ENCODE measurements at regions not wholly inside any gene's neighbourhood (a gene's known extent, or its start where the extent isn't known, plus 50 kb on each side); places are given as distances from the start of the nearest gene placed in this dataset.
"Not testable (repeated sequence)": the region's sequence is repeated elsewhere in the genome, so short reads cannot be mapped to it uniquely, and the experiment has no call there.

- DNase-seq (ENCODE audit: low spot score), result no peak
These were observed 276.0 kb downstream of the ADGRD1 start for GRCh38 chr12:131229426-131230339.

DNA sequence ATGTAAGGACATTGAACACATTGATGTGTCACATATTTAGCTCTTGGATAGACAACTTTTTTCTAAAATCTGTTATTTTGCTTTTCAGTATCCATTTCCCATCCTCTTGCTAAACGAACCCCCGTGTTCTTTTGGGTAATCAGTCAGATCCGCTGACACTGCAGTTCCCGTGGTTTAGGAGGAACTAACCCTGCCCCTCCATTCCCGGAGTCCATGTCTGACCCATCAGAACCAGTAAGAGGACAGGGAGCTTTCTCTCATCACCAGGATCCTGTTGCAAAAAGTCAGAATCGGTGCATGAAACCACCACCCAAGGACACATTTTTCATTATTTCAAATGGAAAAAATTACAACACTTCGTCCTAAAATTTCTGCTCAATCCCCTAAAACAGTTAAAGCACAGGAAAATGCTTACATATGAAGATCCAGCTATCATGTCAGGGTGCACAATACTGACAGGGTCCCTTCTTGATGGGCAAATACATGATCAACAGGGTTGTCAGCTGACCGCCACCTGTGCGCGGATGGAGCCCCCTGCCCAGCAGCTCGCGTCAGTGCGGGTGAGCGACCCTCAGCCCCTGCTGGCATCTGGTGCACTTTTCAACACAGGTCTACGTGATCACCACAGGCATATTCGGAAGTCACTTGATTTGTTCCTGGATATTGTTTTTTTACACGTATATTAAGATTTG is 276.8 kb downstream of the ADGRD1 start:
- DNase-seq (ENCODE audit: low spot score), result no peak

GRCh38 chr12:131231032-131231980 is 277.6 kb downstream of the ADGRD1 start:
- no peak for DNase-seq (ENCODE audit: low spot score)

- DNase-seq (ENCODE audit: low spot score), result no peak
These were observed 278.3 kb downstream of the ADGRD1 start for GRCh38 chr12:131232036-131232435.

DNA sequence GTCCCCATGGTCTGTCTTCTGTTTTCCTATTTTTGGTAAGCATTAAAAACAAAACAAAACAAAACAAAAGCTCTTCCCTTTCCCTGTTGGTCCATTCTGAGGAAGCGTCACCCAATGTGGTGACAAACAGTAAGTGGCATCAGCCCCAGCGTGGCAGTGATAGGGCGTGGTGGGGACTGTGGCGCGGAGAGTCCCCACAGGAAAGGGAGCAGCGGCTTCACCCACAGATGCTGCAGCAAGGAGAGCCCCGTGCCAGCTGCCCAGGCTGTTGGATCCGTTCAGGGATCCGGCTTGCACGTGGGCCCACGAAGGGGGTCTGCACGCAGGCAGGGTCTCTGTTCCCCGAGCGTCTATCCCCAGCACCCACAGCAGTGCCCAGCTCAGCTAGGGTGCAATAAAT is 279.2 kb downstream of the ADGRD1 start:
- DNase-seq (ENCODE audit: low spot score), result not testable (repeated sequence)

GRCh38 chr12:131233850-131234789 is 280.4 kb downstream of the ADGRD1 start:
- DNase-seq (ENCODE audit: low spot score), result not testable (repeated sequence)

DNA sequence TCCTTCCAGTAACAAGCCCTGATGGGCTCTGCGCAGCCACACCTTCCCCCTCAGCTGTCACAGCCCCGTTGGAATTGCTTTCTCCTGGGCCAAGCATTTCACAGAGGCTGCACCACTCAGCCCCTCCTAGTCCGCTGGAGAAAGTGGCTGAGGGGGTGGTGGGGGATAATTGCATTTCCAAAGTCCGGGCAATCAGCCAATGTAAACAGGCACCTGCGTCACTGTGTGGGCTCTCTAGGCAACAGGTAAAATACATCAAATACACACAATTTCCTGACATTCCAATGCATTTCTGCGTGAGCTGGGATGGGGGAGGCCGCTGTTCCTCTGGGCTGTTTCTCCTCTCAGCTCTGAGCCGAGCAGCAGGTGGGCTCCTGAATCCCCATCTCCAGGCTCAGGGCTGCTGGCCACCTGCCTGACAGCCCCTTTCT is 281.1 kb downstream of the ADGRD1 start:
- DNase-seq (ENCODE audit: low spot score), result not testable (repeated sequence)

GRCh38 chr12:131235871-131236271 is 282.2 kb downstream of the ADGRD1 start:
- DNase-seq (ENCODE audit: low spot score), result no peak

GRCh38 chr12:131239384-131240094 is 285.8 kb downstream of the ADGRD1 start:
- no peak for DNase-seq (ENCODE audit: low spot score)

- DNase-seq (ENCODE audit: low spot score), result no peak
These were observed 287.8 kb downstream of the ADGRD1 start for GRCh38 chr12:131241517-131241916.

- DNase-seq (ENCODE audit: low spot score), result no peak
These were observed 289.2 kb downstream of the ADGRD1 start for GRCh38 chr12:131242741-131243496.

GRCh38 chr12:131244157-131244688 is 290.5 kb downstream of the ADGRD1 start:
- DNase-seq (ENCODE audit: low spot score), result not testable (repeated sequence)

GRCh38 chr12:131245161-131245560 is 291.5 kb downstream of the ADGRD1 start:
- DNase-seq (ENCODE audit: low spot score), result not testable (repeated sequence)

- no peak for DNase-seq (ENCODE audit: low spot score)
These were observed 292.1 kb downstream of the ADGRD1 start for GRCh38 chr12:131245564-131246355.

DNA sequence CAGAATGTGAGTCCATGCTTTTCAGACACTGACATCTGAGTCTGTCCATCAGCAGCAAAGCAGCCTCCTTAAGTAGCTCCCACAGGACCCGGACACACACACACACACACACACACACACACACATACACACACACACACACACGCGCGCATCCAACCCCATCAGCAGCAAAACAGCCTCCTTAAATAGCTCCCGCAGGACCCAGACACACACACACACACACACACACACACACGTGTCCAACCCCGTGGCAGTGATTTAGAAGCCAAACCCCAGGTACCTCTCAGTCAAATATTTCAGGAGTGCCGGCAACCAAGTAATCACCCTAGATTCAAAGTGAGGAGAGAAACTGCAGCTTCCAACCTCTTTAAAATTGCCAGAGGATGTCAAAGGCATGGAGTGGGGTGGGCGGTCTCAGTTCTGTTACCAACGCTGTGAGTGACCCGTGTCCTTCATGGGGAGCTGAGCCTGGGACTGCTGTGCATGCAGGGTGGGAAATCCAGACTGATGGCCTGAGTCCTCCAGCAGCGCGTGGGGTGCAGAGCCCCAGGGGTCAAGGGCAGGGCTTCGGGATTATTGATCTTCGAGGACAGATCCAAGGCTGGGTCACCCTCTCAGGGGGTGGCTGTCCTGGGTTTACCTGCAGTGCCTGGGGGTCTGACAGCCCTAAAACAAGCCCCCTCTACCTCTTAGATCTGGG is 293.5 kb downstream of the ADGRD1 start:
- not testable (repeated sequence) for DNase-seq (ENCODE audit: low spot score)

DNA sequence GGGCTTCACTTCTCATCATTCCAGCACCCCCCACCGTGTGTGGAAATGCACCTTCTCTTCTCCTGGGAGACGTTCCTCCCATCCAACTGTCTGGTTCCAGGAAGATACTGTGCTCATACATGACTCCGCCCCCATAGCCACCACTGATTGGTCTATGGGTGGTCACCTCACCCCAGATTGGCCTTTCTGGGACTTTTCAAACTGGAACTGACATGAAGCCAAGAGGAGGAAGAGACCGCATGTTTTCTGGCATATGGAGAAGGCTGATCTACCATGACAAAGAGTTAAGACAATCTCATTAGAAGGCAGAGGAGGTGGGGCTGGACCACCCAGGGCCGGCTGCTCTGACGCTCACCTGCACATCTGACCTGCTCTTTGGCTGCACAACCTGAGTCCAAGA is 294.2 kb downstream of the ADGRD1 start:
- DNase-seq (ENCODE audit: low spot score), result not testable (repeated sequence)

DNA sequence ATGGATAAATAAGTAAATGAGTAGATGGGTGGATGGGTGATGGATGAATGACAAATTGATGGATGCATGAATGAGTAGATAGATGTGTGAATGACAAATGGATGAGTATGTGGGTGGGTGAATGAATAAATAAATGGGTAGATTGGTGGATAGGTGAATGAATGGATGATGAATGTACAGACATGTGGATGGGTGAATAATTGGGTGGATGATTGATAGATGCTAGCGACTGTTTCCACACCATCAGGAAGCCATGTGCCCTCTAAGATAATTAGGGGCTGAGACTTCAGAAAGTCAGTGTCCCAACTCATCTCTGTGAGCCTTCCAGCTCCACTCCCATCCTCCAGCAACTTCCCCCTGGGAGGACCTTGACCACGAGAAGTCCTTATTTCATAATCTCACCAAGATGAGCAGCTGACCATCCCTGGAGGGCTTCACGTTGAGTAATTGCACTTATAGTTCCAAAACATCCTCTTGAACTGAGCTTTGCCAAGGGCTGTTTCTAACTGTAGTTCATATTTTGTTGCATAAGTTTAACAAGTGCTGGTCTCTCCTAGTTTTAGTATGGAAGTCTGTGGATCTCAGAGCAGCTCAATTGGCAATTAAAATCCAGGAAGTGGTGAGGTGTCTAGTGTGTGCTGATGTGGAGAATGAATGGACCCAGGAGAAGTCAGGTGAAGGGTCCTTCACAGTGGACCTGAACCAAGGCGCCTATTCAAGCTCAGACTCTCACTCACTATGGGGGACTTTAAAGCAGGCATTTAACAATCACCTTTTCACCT is 295.7 kb downstream of the ADGRD1 start:
- no peak for DNase-seq (ENCODE audit: low spot score)

Data from AG20443 (cell line).